ENCODE measurements at regions not wholly inside any gene's neighbourhood (a gene's known extent, or its start where the extent isn't known, plus 50 kb on each side); places are given as distances from the start of the nearest gene placed in this dataset.

DNA sequence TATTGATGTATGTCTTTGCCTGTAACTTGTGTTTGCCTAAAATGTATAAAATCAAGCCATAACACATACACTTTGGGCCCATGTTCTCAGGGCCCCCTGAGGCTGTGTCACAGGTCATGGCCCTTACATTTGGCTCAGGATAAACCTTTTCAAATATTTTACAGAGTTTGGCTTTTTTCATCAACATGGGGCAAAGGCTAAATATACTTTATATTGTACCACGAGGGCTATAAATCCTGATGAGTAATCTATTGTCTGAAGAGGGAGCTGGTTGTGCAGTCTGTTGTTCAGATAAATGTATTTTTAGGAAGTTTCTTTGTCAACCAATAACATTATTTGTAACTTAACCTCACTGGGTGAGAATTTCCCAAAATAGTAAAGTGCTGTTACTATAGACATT is 404.6 kb upstream of the DDI1 start:
- TF ChIP-seq SUPT20H (IDR thresholded peaks at IDR 0.05; ENCODE audit: borderline replicate concordance, control insufficient read depth, low read depth, low read length) (no peak), EZH2 (IDR thresholded peaks at IDR 0.05; ENCODE audit: borderline replicate concordance, control insufficient read depth, low read depth, low read length) (no peak), HDGF (IDR thresholded peaks at IDR 0.05) (no peak), CHD2 (IDR thresholded peaks at IDR 0.05; ENCODE audit: borderline replicate concordance, low read depth, low read length) (no peak), RCOR1 (conservative IDR thresholded peaks at IDR 0.05; ENCODE audit: low read depth, low read length) (no peak), FOXK2 (IDR thresholded peaks at IDR 0.05) (no peak), MYC (IDR thresholded peaks at IDR 0.05; ENCODE audit: insufficient read depth, insufficient read length, insufficient replicate concordance, low read length, severe bottlenecking) (no peak), EGR1 (IDR thresholded peaks at IDR 0.05; ENCODE audit: borderline replicate concordance in 1 of 2, low read depth in 2 of 2, low read length in 2 of 2) (no peak), NR2C2 (IDR thresholded peaks at IDR 0.05; ENCODE audit: borderline replicate concordance, control insufficient read depth, insufficient read length, low read depth) (no peak)
- TF ChIP-seq, protein P1, sequence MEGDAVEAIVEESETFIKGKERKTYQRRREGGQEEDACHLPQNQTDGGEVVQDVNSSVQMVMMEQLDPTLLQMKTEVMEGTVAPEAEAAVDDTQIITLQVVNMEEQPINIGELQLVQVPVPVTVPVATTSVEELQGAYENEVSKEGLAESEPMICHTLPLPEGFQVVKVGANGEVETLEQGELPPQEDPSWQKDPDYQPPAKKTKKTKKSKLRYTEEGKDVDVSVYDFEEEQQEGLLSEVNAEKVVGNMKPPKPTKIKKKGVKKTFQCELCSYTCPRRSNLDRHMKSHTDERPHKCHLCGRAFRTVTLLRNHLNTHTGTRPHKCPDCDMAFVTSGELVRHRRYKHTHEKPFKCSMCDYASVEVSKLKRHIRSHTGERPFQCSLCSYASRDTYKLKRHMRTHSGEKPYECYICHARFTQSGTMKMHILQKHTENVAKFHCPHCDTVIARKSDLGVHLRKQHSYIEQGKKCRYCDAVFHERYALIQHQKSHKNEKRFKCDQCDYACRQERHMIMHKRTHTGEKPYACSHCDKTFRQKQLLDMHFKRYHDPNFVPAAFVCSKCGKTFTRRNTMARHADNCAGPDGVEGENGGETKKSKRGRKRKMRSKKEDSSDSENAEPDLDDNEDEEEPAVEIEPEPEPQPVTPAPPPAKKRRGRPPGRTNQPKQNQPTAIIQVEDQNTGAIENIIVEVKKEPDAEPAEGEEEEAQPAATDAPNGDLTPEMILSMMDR (IDR thresholded peaks at IDR 0.05 in 2 of 3, conservative IDR thresholded peaks at IDR 0.05 in 1 of 3; ENCODE audit: control insufficient read depth in 2 of 3, extremely low read depth in 1 of 3, insufficient read depth in 1 of 3, low read depth in 3 of 3, low read length in 3 of 3) = no peak
- TF ChIP-seq, protein P2, sequence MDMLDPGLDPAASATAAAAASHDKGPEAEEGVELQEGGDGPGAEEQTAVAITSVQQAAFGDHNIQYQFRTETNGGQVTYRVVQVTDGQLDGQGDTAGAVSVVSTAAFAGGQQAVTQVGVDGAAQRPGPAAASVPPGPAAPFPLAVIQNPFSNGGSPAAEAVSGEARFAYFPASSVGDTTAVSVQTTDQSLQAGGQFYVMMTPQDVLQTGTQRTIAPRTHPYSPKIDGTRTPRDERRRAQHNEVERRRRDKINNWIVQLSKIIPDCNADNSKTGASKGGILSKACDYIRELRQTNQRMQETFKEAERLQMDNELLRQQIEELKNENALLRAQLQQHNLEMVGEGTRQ (IDR thresholded peaks at IDR 0.05; ENCODE audit: borderline replicate concordance, low read depth, low read length) = no peak
- TF ChIP-seq, protein P3, sequence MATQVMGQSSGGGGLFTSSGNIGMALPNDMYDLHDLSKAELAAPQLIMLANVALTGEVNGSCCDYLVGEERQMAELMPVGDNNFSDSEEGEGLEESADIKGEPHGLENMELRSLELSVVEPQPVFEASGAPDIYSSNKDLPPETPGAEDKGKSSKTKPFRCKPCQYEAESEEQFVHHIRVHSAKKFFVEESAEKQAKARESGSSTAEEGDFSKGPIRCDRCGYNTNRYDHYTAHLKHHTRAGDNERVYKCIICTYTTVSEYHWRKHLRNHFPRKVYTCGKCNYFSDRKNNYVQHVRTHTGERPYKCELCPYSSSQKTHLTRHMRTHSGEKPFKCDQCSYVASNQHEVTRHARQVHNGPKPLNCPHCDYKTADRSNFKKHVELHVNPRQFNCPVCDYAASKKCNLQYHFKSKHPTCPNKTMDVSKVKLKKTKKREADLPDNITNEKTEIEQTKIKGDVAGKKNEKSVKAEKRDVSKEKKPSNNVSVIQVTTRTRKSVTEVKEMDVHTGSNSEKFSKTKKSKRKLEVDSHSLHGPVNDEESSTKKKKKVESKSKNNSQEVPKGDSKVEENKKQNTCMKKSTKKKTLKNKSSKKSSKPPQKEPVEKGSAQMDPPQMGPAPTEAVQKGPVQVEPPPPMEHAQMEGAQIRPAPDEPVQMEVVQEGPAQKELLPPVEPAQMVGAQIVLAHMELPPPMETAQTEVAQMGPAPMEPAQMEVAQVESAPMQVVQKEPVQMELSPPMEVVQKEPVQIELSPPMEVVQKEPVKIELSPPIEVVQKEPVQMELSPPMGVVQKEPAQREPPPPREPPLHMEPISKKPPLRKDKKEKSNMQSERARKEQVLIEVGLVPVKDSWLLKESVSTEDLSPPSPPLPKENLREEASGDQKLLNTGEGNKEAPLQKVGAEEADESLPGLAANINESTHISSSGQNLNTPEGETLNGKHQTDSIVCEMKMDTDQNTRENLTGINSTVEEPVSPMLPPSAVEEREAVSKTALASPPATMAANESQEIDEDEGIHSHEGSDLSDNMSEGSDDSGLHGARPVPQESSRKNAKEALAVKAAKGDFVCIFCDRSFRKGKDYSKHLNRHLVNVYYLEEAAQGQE (IDR thresholded peaks at IDR 0.05; ENCODE audit: low read depth, low read length) = no peak
- TF ChIP-seq, protein P4, sequence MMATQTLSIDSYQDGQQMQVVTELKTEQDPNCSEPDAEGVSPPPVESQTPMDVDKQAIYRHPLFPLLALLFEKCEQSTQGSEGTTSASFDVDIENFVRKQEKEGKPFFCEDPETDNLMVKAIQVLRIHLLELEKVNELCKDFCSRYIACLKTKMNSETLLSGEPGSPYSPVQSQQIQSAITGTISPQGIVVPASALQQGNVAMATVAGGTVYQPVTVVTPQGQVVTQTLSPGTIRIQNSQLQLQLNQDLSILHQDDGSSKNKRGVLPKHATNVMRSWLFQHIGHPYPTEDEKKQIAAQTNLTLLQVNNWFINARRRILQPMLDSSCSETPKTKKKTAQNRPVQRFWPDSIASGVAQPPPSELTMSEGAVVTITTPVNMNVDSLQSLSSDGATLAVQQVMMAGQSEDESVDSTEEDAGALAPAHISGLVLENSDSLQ (IDR thresholded peaks at IDR 0.05) = no peak

All from GM12878 (cell line).